Transverse colon (tissue), 4 donors: ENCODE measurements at regions not wholly inside any gene's neighbourhood (a gene's known extent, or its start where the extent isn't known, plus 50 kb on each side); places are given as distances from the start of the nearest gene placed in this dataset.
A peak's percentile ranks its signal among the peaks of the same experiment; 100 is the strongest.

Experiments used
- EP300 ChIP-seq: sonication (generic); formaldehyde crosslinking; IDR thresholded peaks from one replicate; pipeline ENCODE4 v1.6.1; 2017; ENCODE audit warnings: antibody characterized with exemption, low read depth
- POLR2AphosphoS5 ChIP-seq, 3 donors: sonication (generic); formaldehyde crosslinking; IDR thresholded peaks; one replicate each; pipeline ENCODE4 v1.6.1; 2016; ENCODE audit warnings: antibody characterized with exemption in 3 of 3
- TF ChIP-seq, protein P1 (sequence below), 5 experiments: fragments of 200-600 bp in 3 of 5; fragments of 450-650 bp in 2 of 5; sonication (generic) in 3 of 5; IDR thresholded peaks; 1 replicate in 2 of 5; 2 replicates in 3 of 5; pipeline ENCODE4 v1.5.1; 2016 to 2017; ENCODE audit warnings: antibody characterized with exemption in 5 of 5, inconsistent platforms in 3 of 5, mild to moderate bottlenecking in 2 of 5, moderate library complexity in 1 of 5

DNA sequence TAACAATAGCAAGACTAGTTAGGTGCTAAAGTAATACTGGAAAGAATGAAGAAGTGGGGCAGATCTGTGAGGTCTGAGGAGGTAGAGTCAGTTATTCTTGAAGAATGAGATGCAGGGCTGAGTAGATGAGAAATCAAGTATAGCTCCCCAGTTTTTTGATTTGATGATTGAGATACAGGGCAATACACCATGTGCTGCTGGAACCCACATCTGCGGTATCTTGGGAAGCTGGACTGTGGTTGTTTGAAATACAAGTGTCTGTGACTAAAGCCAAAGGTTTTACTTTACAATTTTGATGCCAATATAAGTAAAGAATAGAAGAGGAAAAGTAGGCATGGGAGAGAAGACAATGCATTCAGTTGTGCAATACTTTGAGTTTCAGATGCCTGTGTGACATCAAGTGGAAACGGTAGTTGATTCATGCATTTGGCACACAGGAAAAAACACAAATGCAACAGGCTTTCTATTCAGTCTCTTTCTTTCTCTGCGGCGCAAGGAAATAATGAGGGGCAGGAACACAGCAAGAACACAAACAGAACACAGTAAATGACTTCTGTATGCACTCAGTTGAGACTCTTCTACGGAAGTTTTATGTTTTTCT is 190.2 kb upstream of the SLC38A2 start:
- TF ChIP-seq, protein P1, sequence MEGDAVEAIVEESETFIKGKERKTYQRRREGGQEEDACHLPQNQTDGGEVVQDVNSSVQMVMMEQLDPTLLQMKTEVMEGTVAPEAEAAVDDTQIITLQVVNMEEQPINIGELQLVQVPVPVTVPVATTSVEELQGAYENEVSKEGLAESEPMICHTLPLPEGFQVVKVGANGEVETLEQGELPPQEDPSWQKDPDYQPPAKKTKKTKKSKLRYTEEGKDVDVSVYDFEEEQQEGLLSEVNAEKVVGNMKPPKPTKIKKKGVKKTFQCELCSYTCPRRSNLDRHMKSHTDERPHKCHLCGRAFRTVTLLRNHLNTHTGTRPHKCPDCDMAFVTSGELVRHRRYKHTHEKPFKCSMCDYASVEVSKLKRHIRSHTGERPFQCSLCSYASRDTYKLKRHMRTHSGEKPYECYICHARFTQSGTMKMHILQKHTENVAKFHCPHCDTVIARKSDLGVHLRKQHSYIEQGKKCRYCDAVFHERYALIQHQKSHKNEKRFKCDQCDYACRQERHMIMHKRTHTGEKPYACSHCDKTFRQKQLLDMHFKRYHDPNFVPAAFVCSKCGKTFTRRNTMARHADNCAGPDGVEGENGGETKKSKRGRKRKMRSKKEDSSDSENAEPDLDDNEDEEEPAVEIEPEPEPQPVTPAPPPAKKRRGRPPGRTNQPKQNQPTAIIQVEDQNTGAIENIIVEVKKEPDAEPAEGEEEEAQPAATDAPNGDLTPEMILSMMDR (IDR thresholded peaks at IDR 0.05), result no peak
- TF ChIP-seq POLR2AphosphoS5 (IDR thresholded peaks at IDR 0.05) (peak; percentile 51 to 72 (median 52)), EP300 (no peak)
